Endothelial cell (in vitro differentiated cells): ENCODE measurements at regions not wholly inside any gene's neighbourhood (a gene's known extent, or its start where the extent isn't known, plus 50 kb on each side); places are given as distances from the start of the nearest gene placed in this dataset.

Experiments
- DNase-seq: peaks from one replicate; pipeline ENCODE4 v3.0.0; 2021; ENCODE audit warnings: low spot score
- H3K27ac Mint-ChIP-seq: one replicate; pipeline ENCODE4 v1.8.0; 2021; ENCODE audit warnings: mixed read lengths, inconsistent platforms; ENCODE audit not compliant: unreplicated experiment
- H3K27me3 Mint-ChIP-seq: one replicate; pipeline ENCODE4 v1.8.0; 2021; ENCODE audit warnings: mild to moderate bottlenecking, moderate library complexity, mixed read lengths, inconsistent platforms; ENCODE audit not compliant: unreplicated experiment
- H3K36me3 Mint-ChIP-seq: one replicate; pipeline ENCODE4 v1.8.0; 2021; ENCODE audit warnings: mild to moderate bottlenecking, low read depth, mixed read lengths, inconsistent platforms; ENCODE audit not compliant: unreplicated experiment
- H3K4me1 Mint-ChIP-seq: one replicate; pipeline ENCODE4 v1.8.0; 2021; ENCODE audit warnings: mild to moderate bottlenecking, mixed read lengths, inconsistent platforms; ENCODE audit not compliant: unreplicated experiment
- H3K4me3 Mint-ChIP-seq: one replicate; pipeline ENCODE4 v1.8.0; 2021; ENCODE audit warnings: mild to moderate bottlenecking, mixed read lengths, inconsistent platforms; ENCODE audit not compliant: unreplicated experiment
- H3K9me3 Mint-ChIP-seq: one replicate; pipeline ENCODE4 v1.8.0; 2021; ENCODE audit warnings: mixed read lengths, inconsistent platforms; ENCODE audit not compliant: unreplicated experiment
- TF ChIP-seq, protein P1 (sequence below): fragments of 200-600 bp; sonication (generic); IDR thresholded peaks from one replicate; pipeline ENCODE4 v1.5.0; 2021; ENCODE audit warnings: antibody characterized with exemption; ENCODE audit not compliant: unreplicated experiment

DNA sequence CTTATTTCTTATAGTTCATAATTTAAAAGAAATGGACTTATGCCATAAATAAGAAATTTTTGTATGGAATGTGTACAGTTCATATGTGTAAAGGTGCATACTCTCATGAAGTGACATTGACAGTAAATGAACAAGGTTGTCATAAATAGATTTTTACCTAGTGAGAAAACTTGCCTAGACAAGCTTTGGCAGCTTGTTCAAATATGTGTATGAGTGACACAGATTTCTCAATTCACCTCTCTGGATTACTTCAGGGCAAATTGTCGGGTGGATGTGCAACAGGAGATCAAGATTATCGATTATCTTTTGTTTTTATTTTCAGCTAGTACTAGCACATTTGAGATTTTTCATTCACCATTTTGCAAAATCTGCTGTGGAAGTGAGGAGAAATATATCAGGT, 758.1 kb upstream of the ACVR2A start:
- Mint-ChIP-seq H3K9me3 (no peaks in the 10 kb centered on the region), H3K4me3 (no peak overlapping the region), H3K36me3 (no peaks in the 10 kb centered on the region), H3K4me1 (no peaks in the 10 kb centered on the region), H3K27ac (no peak overlapping the region), H3K27me3 (no peaks in the 10 kb centered on the region)
- TF ChIP-seq, protein P1, sequence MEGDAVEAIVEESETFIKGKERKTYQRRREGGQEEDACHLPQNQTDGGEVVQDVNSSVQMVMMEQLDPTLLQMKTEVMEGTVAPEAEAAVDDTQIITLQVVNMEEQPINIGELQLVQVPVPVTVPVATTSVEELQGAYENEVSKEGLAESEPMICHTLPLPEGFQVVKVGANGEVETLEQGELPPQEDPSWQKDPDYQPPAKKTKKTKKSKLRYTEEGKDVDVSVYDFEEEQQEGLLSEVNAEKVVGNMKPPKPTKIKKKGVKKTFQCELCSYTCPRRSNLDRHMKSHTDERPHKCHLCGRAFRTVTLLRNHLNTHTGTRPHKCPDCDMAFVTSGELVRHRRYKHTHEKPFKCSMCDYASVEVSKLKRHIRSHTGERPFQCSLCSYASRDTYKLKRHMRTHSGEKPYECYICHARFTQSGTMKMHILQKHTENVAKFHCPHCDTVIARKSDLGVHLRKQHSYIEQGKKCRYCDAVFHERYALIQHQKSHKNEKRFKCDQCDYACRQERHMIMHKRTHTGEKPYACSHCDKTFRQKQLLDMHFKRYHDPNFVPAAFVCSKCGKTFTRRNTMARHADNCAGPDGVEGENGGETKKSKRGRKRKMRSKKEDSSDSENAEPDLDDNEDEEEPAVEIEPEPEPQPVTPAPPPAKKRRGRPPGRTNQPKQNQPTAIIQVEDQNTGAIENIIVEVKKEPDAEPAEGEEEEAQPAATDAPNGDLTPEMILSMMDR = no peak
- DNase-seq = no peak

DNA sequence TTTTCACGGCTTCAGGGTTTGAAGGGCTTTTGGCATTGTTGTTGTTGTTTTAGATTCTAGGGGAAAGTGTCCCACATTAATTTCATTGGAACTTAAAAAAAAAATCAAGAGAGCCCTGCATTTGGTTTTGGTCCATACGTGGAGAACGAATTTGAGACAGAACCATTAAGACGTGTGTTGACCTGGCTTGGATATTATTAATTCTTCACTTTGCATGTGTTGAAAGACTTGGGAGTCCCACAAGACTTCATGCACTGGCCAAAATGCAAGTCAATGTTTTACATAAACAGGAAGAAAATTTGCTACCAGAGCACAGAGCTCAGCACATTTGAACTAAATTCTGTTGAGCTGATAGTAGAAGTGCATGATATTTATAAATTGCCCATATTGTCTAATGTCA, 761.2 kb upstream of the ACVR2A start:
- Mint-ChIP-seq H3K36me3 (no peaks in the 10 kb centered on the region), H3K4me3 (no peak overlapping the region), H3K27me3 (no peaks in the 10 kb centered on the region)

DNA sequence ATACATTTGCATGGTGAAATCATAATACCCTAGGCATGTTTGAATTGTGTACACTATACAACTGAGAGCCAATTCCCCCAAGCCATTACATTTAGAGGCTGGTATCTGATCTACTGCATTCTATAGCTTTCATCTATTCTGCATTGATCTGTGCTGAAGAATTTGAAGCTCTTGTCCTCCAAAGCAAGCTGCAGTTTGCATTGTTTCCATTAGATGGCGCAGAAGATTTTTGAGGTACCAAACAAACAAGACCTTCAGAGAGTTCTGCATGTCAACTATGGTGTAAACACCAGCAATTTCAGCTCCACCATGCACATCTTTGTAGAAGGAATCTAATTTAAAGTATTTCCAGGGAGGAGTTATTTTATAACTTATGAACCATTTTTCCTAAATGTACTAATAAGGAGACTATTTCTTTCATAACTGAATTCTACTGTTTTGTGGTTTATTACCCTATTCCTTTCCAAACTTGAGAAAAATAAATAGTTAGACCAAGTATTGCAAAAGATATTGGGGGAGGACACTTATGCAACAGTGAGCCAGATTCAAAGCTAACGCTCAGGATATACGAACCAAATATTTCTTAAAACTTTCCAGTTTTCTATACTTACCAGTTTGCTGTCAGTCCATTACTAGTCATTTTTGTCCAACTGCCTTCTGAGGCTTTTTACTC, 761.8 kb upstream of the ACVR2A start:
- DNase-seq = peak; percentile 73
- TF ChIP-seq, protein P1 = peak; percentile 95
- Mint-ChIP-seq H3K36me3 (no peaks in the 10 kb centered on the region), H3K4me1 (no peaks in the 10 kb centered on the region), H3K27ac (no peak overlapping the region), H3K27me3 (no peaks in the 10 kb centered on the region), H3K9me3 (no peaks in the 10 kb centered on the region), H3K4me3 (no peak overlapping the region)

More for the DNA sequence above, 761.2 kb upstream of the ACVR2A start:
- no peak for DNase-seq
- H3K4me1 Mint-ChIP-seq = no peaks in the 10 kb centered on the region
- TF ChIP-seq, protein P1 = no peak
- no peak overlapping the region for H3K27ac Mint-ChIP-seq
- H3K9me3 Mint-ChIP-seq = no peaks in the 10 kb centered on the region

DNA sequence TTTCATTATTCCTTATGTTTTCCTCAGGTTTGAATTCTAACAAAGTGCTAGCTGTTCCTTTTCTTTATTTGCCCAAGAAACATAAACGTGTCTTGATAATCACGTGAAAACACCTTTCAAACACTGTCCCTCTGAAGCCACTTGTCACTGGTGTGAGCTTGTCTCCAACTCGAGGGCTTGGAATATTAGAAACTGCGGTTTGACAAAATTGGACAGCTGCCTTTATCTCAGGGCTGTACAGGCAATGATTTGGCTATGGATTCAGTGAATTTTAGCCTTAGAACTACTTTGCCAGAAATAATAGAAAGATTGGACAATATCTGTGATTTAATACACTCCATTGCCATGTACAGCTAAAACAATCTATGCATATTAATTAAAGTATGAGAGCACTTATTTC, 763.0 kb upstream of the ACVR2A start:
- Mint-ChIP-seq H3K36me3 (no peaks in the 10 kb centered on the region), H3K27ac (no peak overlapping the region), H3K4me3 (no peak overlapping the region), H3K4me1 (no peaks in the 10 kb centered on the region), H3K9me3 (no peaks in the 10 kb centered on the region), H3K27me3 (no peaks in the 10 kb centered on the region)
- TF ChIP-seq, protein P1 = no peak
- no peak for DNase-seq

DNA sequence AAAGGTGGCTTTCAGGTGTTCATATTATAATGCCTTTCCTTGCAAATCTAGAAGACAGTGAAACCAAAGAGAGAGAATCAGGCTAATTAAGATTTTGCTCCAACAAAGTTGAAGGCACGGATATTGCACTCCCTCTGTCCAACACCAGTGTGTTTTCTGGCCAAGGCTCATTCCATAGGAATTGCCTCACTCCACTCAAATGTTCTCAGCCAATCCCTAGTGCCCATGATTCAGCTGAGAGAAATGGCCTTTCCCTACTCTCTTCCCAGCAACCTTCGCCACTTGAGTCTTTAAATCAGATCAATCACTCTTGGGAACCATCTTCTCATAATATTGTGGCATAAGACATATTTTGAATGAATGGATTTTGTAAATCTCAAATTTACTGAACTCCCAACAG, 768.2 kb upstream of the ACVR2A start:
- TF ChIP-seq, protein P1 = no peak
- no peak overlapping the region for H3K27ac Mint-ChIP-seq

More for the DNA sequence above, 768.2 kb upstream of the ACVR2A start:
- H3K27me3 Mint-ChIP-seq = no peaks in the 10 kb centered on the region
- H3K4me1 Mint-ChIP-seq = no peaks in the 10 kb centered on the region
- no peak for DNase-seq
- H3K4me3 Mint-ChIP-seq = no peak overlapping the region
- H3K9me3 Mint-ChIP-seq = no peaks in the 10 kb centered on the region
- H3K36me3 Mint-ChIP-seq = no peaks in the 10 kb centered on the region
